BLaER1 treated with 17β-estradiol and CSF1 and Interleukin-3, amounts not matched to agents 10 nM and 100 nM (cell line): ENCODE measurements at regions not wholly inside any gene's neighbourhood (a gene's known extent, or its start where the extent isn't known, plus 50 kb on each side); places are given as distances from the start of the nearest gene placed in this dataset.
"Not testable (repeated sequence)": the region's sequence is repeated elsewhere in the genome, so short reads cannot be mapped to it uniquely, and the experiment has no call there.

Experiments used
- H3K27ac ChIP-seq, 11 experiments: shearing (Covaris generic); formaldehyde crosslinking; 2 replicates each; pipeline ENCODE4 v1.8.1; 2022
- H3K27me3 ChIP-seq, 11 experiments: shearing (Covaris generic); formaldehyde crosslinking; 2 replicates each; pipeline ENCODE4 v1.8.1; 2022
- H3K36me3 ChIP-seq, 11 experiments: shearing (Covaris generic); formaldehyde crosslinking; 2 replicates each; pipeline ENCODE4 v1.8.1; 2022
- H3K4me1 ChIP-seq, 10 experiments: shearing (Covaris generic); formaldehyde crosslinking; 2 replicates each; pipeline ENCODE4 v1.8.1; 2022
- H3K4me2 ChIP-seq, 11 experiments: shearing (Covaris generic); formaldehyde crosslinking; 2 replicates each; pipeline ENCODE4 v1.8.1; 2022
- H3K4me3 ChIP-seq, 10 experiments: shearing (Covaris generic); formaldehyde crosslinking; 2 replicates each; pipeline ENCODE4 v1.8.1; 2022
- H3K9ac ChIP-seq, 11 experiments: shearing (Covaris generic); formaldehyde crosslinking; 2 replicates each; pipeline ENCODE4 v1.8.1; 2022
- H3K9me3 ChIP-seq, 11 experiments: shearing (Covaris generic); formaldehyde crosslinking; replicated peaks in 1 of 11; 2 replicates each; pipeline ENCODE4 v1.8.1; 2022
- H4K20me1 ChIP-seq, 11 experiments: shearing (Covaris generic); formaldehyde crosslinking; 2 replicates each; pipeline ENCODE4 v1.8.1; 2022
- Cebpa-rat ChIP-seq, 11 experiments: shearing (Covaris generic); IDR thresholded peaks; 2 replicates each; pipeline ENCODE4 v1.8.1; 2022

GRCh38 chr5:109550077-109550476, 139.7 kb upstream of the MAN2A1 start:
- Histone ChIP-seq H3K9ac (no peak overlapping the region), H3K9me3 (peaks cover 11 to 23% (median 14%) of the 10 kb centered on the region in 11 experiments; a peak in 21 of 22 replicates), H3K4me1 (peaks cover 0 to 6% (median 0%) of the 10 kb centered on the region in 10 experiments; a peak in 1 of 20 replicates), H3K4me2 (no peak overlapping the region), H4K20me1 (no peaks in the 10 kb centered on the region), H3K27ac (no peak overlapping the region), H3K27me3 (no peaks in the 10 kb centered on the region), H3K4me3 (no peak overlapping the region), H3K36me3 (no peaks in the 10 kb centered on the region)
- no peak for TF ChIP-seq Cebpa-rat (IDR thresholded peaks at IDR 0.05)

GRCh38 chr5:109546461-109546860, 136.7 kb upstream of the PJA2 start:
- TF ChIP-seq Cebpa-rat (IDR thresholded peaks at IDR 0.05), result no peak
- Histone ChIP-seq H3K27ac (no peak overlapping the region), H4K20me1 (no peaks in the 10 kb centered on the region), H3K4me1 (peaks cover 0 to 6% (median 0%) of the 10 kb centered on the region in 10 experiments; a peak in 1 of 20 replicates), H3K4me3 (no peak overlapping the region), H3K4me2 (no peak overlapping the region), H3K36me3 (no peaks in the 10 kb centered on the region), H3K27me3 (no peaks in the 10 kb centered on the region), H3K9ac (no peak overlapping the region), H3K9me3 (peaks cover 4 to 10% (median 9%) of the 10 kb centered on the region in 11 experiments; a peak in 21 of 22 replicates)

- H3K27ac ChIP-seq, H4K20me1 ChIP-seq, H3K27me3 ChIP-seq, H3K4me2 ChIP-seq, H3K9me3 ChIP-seq, H3K4me3 ChIP-seq, H3K4me1 ChIP-seq, H3K36me3 ChIP-seq, H3K9ac ChIP-seq: not testable (repeated sequence)
Measured at GRCh38 chr5:109544873-109545272, 135.1 kb upstream of the PJA2 start.

GRCh38 chr5:109538692-109539091, 128.9 kb upstream of the PJA2 start:
- H3K27me3 ChIP-seq, H3K4me1 ChIP-seq, H4K20me1 ChIP-seq, H3K4me2 ChIP-seq, H3K9me3 ChIP-seq, H3K4me3 ChIP-seq, H3K27ac ChIP-seq, H3K9ac ChIP-seq, H3K36me3 ChIP-seq: not testable (repeated sequence)

GRCh38 chr5:109535090-109535489, 125.3 kb upstream of the PJA2 start:
- H3K4me3 ChIP-seq, H3K9me3 ChIP-seq, H3K27ac ChIP-seq, H3K4me2 ChIP-seq, H3K36me3 ChIP-seq, H3K9ac ChIP-seq, H3K27me3 ChIP-seq, H3K4me1 ChIP-seq, H4K20me1 ChIP-seq: not testable (repeated sequence)

- Histone ChIP-seq H3K4me1 (no peaks in the 10 kb centered on the region), H3K27ac (no peak overlapping the region), H4K20me1 (no peaks in the 10 kb centered on the region), H3K4me2 (no peak overlapping the region), H3K36me3 (no peaks in the 10 kb centered on the region), H3K27me3 (no peaks in the 10 kb centered on the region; a peak in 1 of 22 replicates), H3K9ac (no peak overlapping the region), H3K4me3 (no peak overlapping the region), H3K9me3 (no peaks in the 10 kb centered on the region)
- TF ChIP-seq Cebpa-rat (IDR thresholded peaks at IDR 0.05), result no peak
Measured at GRCh38 chr5:109533751-109534272, 124.0 kb upstream of the PJA2 start.

GRCh38 chr5:109532773-109533364, 123.1 kb upstream of the PJA2 start:
- Histone ChIP-seq H3K27ac (no peak overlapping the region), H3K27me3 (no peaks in the 10 kb centered on the region), H3K4me3 (no peak overlapping the region), H3K9me3 (no peaks in the 10 kb centered on the region), H3K36me3 (no peaks in the 10 kb centered on the region), H3K4me2 (no peak overlapping the region), H3K9ac (no peak overlapping the region), H3K4me1 (no peaks in the 10 kb centered on the region), H4K20me1 (no peaks in the 10 kb centered on the region)
- TF ChIP-seq Cebpa-rat (IDR thresholded peaks at IDR 0.05), result no peak

- no peak overlapping the region for H3K4me3 ChIP-seq
- no peaks in the 10 kb centered on the region for H3K9me3 ChIP-seq
- H3K27me3 ChIP-seq, result no peaks in the 10 kb centered on the region
- no peaks in the 10 kb centered on the region for H3K36me3 ChIP-seq
- TF ChIP-seq Cebpa-rat (IDR thresholded peaks at IDR 0.05), result no peak
- no peaks in the 10 kb centered on the region for H3K4me1 ChIP-seq
- H4K20me1 ChIP-seq, result no peaks in the 10 kb centered on the region
- H3K4me2 ChIP-seq, result no peak overlapping the region
- H3K9ac ChIP-seq, result no peak overlapping the region
- no peak overlapping the region for H3K27ac ChIP-seq
Measured at GRCh38 chr5:109531262-109531661, 121.5 kb upstream of the PJA2 start.

- no peak for TF ChIP-seq Cebpa-rat (IDR thresholded peaks at IDR 0.05)
- no peaks in the 10 kb centered on the region for H4K20me1 ChIP-seq
- no peaks in the 10 kb centered on the region for H3K36me3 ChIP-seq
- no peaks in the 10 kb centered on the region for H3K9me3 ChIP-seq
- H3K27me3 ChIP-seq, result no peaks in the 10 kb centered on the region
- H3K4me3 ChIP-seq, result no peak overlapping the region
- no peak overlapping the region for H3K4me2 ChIP-seq
- no peak overlapping the region for H3K9ac ChIP-seq
- H3K27ac ChIP-seq, result no peak overlapping the region
- no peaks in the 10 kb centered on the region for H3K4me1 ChIP-seq
Measured at GRCh38 chr5:109529987-109530386, 120.2 kb upstream of the PJA2 start.

GRCh38 chr5:109529520-109529919, 119.7 kb upstream of the PJA2 start:
- Histone ChIP-seq H3K27ac (no peak overlapping the region), H3K27me3 (no peaks in the 10 kb centered on the region), H3K4me1 (no peaks in the 10 kb centered on the region), H3K9me3 (no peaks in the 10 kb centered on the region), H3K9ac (no peak overlapping the region), H4K20me1 (no peaks in the 10 kb centered on the region), H3K4me3 (no peak overlapping the region), H3K4me2 (no peak overlapping the region), H3K36me3 (no peaks in the 10 kb centered on the region)
- TF ChIP-seq Cebpa-rat (IDR thresholded peaks at IDR 0.05), result no peak
